ENCODE measurements at regions not wholly inside any gene's neighbourhood (a gene's known extent, or its start where the extent isn't known, plus 50 kb on each side); places are given as distances from the start of the nearest gene placed in this dataset.

DNA sequence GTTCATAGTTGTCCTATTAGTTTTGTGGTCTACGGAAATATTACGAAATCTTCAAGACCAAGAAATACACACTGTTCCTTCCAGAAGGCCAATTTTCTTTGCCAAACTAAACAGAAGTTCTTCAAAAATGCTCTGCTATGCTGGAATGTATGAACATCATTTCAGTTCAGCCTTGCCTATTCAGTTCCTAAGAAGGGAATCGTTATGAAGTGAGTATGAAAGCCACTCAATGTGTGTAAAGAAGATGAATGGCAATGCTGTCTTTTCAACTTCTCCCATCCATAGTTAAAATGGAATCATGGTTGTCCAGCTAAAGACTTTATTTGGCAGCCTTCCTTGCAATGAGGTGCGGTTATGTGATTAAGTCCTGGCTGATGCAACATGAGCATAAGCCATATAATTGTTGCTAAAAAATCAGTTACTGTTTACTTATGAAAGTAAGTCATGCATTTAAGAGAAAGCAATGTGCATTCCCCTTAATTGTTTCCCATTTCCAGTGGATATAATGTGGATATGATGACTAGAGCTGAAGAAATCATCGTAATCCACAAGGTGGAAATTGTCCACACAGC is 73.8 kb upstream of the PTPRR start:
- H3K27me3 ChIP-seq (ENCODE audit: control insufficient read depth, low read length), result no peaks in the 10 kb centered on the region
- H3K4me1 ChIP-seq (ENCODE audit: control insufficient read depth, low read length), result no peaks in the 10 kb centered on the region
- H3K4me3 ChIP-seq (ENCODE audit: low read length), result no peak overlapping the region
- H3F3A ChIP-seq (ENCODE audit: control insufficient read depth, insufficient read depth), result no peaks in the 10 kb centered on the region
- no peaks in the 10 kb centered on the region for H3K9me3 ChIP-seq (ENCODE audit: control insufficient read depth, insufficient read depth, low read length)
- TF ChIP-seq, protein P1, sequence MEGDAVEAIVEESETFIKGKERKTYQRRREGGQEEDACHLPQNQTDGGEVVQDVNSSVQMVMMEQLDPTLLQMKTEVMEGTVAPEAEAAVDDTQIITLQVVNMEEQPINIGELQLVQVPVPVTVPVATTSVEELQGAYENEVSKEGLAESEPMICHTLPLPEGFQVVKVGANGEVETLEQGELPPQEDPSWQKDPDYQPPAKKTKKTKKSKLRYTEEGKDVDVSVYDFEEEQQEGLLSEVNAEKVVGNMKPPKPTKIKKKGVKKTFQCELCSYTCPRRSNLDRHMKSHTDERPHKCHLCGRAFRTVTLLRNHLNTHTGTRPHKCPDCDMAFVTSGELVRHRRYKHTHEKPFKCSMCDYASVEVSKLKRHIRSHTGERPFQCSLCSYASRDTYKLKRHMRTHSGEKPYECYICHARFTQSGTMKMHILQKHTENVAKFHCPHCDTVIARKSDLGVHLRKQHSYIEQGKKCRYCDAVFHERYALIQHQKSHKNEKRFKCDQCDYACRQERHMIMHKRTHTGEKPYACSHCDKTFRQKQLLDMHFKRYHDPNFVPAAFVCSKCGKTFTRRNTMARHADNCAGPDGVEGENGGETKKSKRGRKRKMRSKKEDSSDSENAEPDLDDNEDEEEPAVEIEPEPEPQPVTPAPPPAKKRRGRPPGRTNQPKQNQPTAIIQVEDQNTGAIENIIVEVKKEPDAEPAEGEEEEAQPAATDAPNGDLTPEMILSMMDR (IDR thresholded peaks at IDR 0.05; ENCODE audit: low read depth, low read length, poor library complexity, severe bottlenecking), result no peak
- no peak for TF ChIP-seq EZH2phosphoT487 (IDR thresholded peaks at IDR 0.05; ENCODE audit: borderline replicate concordance, low read length)
- no peaks in the 10 kb centered on the region for H4K20me1 ChIP-seq (ENCODE audit: control insufficient read depth, insufficient read depth, low read depth, low read length)
- no peak overlapping the region for H3K4me2 ChIP-seq (ENCODE audit: low read length)
- no peaks in the 10 kb centered on the region for H3K79me2 ChIP-seq (ENCODE audit: control insufficient read depth, low read length)
- H3K9me2 ChIP-seq (replicated peaks; ENCODE audit: control insufficient read depth, low read length), result no peaks in the 10 kb centered on the region
- H3K27ac ChIP-seq (ENCODE audit: low read depth, low read length), result no peak overlapping the region
- no peaks in the 10 kb centered on the region for H3K36me3 ChIP-seq (ENCODE audit: control insufficient read depth, low read length)

DNA sequence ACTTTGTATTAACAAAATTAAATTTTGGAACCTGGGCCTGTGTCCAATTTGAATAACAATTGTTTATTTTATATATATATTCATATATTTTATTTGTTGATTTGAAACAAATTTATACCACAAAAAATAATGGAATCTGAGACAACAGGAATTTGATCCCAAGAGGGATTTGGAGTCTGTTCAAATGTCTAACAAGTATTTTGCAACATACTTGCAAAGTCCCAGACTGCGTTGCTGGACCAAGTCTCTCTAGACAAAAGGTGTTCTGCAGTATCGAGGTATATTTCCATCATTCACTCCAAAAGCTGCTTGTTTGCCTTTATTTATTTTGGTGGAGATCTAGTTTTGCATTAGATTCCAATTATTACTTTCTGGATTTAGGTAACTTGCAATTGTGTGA is 68.7 kb upstream of the PTPRR start:
- Histone ChIP-seq H4K20me1 (ENCODE audit: control insufficient read depth, insufficient read depth, low read depth, low read length) (no peaks in the 10 kb centered on the region), H3K27me3 (ENCODE audit: control insufficient read depth, low read length) (no peaks in the 10 kb centered on the region), H3K9me2 (replicated peaks; ENCODE audit: control insufficient read depth, low read length) (no peaks in the 10 kb centered on the region), H3K27ac (ENCODE audit: low read depth, low read length) (no peak overlapping the region), H3K9me3 (ENCODE audit: control insufficient read depth, insufficient read depth, low read length) (no peaks in the 10 kb centered on the region), H3F3A (ENCODE audit: control insufficient read depth, insufficient read depth) (no peaks in the 10 kb centered on the region), H3K4me3 (ENCODE audit: low read length) (no peak overlapping the region), H3K79me2 (ENCODE audit: control insufficient read depth, low read length) (no peaks in the 10 kb centered on the region), H3K36me3 (ENCODE audit: control insufficient read depth, low read length) (no peaks in the 10 kb centered on the region), H3K4me1 (ENCODE audit: control insufficient read depth, low read length) (no peaks in the 10 kb centered on the region), H3K4me2 (ENCODE audit: low read length) (no peak overlapping the region)
- TF ChIP-seq EZH2phosphoT487 (IDR thresholded peaks at IDR 0.05; ENCODE audit: borderline replicate concordance, low read length), result no peak
- TF ChIP-seq, protein P1 (IDR thresholded peaks at IDR 0.05; ENCODE audit: low read depth, low read length, poor library complexity, severe bottlenecking), result no peak

DNA sequence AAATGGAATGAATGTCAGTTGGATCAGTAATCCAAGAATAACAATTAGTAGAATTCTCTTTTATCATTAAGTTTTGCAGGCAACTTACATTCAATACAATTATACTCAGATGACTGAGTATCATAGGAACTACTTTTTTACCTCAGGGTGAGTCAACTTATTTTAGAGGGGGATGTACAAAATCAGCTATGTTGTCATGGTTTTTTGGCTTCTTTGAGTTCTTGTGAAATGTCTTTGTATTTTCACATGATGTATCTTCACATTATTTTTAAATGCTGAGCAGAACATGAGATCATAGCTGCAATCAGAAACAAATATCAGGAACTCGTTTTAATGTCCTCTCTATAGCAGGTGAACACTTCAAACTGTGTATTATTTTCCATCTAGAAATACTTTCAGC is 65.3 kb upstream of the PTPRR start:
- TF ChIP-seq EZH2phosphoT487 (IDR thresholded peaks at IDR 0.05; ENCODE audit: borderline replicate concordance, low read length), result no peak
- TF ChIP-seq, protein P1 (IDR thresholded peaks at IDR 0.05; ENCODE audit: low read depth, low read length, poor library complexity, severe bottlenecking), result no peak
- no peaks in the 10 kb centered on the region for H4K20me1 ChIP-seq (ENCODE audit: control insufficient read depth, insufficient read depth, low read depth, low read length)
- no peak overlapping the region for H3K4me3 ChIP-seq (ENCODE audit: low read length)
- no peaks in the 10 kb centered on the region for H3K9me3 ChIP-seq (ENCODE audit: control insufficient read depth, insufficient read depth, low read length)
- no peak overlapping the region for H3K27ac ChIP-seq (ENCODE audit: low read depth, low read length)
- no peaks in the 10 kb centered on the region for H3F3A ChIP-seq (ENCODE audit: control insufficient read depth, insufficient read depth)
- H3K4me1 ChIP-seq (ENCODE audit: control insufficient read depth, low read length), result no peaks in the 10 kb centered on the region
- H3K4me2 ChIP-seq (ENCODE audit: low read length), result no peak overlapping the region
- no peaks in the 10 kb centered on the region for H3K36me3 ChIP-seq (ENCODE audit: control insufficient read depth, low read length)
- no peaks in the 10 kb centered on the region for H3K27me3 ChIP-seq (ENCODE audit: control insufficient read depth, low read length)
- H3K9me2 ChIP-seq (replicated peaks; ENCODE audit: control insufficient read depth, low read length), result no peaks in the 10 kb centered on the region
- no peaks in the 10 kb centered on the region for H3K79me2 ChIP-seq (ENCODE audit: control insufficient read depth, low read length)

All from DOHH2 (cell line).